ENCODE measurements at regions not wholly inside any gene's neighbourhood (a gene's known extent, or its start where the extent isn't known, plus 50 kb on each side); places are given as distances from the start of the nearest gene placed in this dataset.

- TF ChIP-seq CTCF (IDR thresholded peaks at IDR 0.05), result no peak
- no peak for ATAC-seq (ENCODE audit: low FRiP score)
- no peak for DNase-seq (ENCODE audit: low spot score)
These were observed 59.4 kb upstream of the SVIL start for GRCh38 chr10:29694121-29694520.

- TF ChIP-seq CTCF (IDR thresholded peaks at IDR 0.05), result no peak
- DNase-seq (ENCODE audit: low spot score) (no peak), ATAC-seq (ENCODE audit: low FRiP score) (no peak)
These were observed 57.4 kb upstream of the SVIL start for GRCh38 chr10:29692121-29692539.

GRCh38 chr10:29691564-29692072 is 56.8 kb upstream of the SVIL start:
- no peak for TF ChIP-seq CTCF (IDR thresholded peaks at IDR 0.05)
- DNase-seq (ENCODE audit: low spot score), result no peak
- no peak for ATAC-seq (ENCODE audit: low FRiP score)

GRCh38 chr10:29689001-29689400 is 54.2 kb upstream of the SVIL start:
- ATAC-seq (ENCODE audit: low FRiP score) (no peak), DNase-seq (ENCODE audit: low spot score) (no peak)
- TF ChIP-seq CTCF (IDR thresholded peaks at IDR 0.05), result no peak

- no peak for ATAC-seq (ENCODE audit: low FRiP score)
- DNase-seq (ENCODE audit: low spot score), result no peak
- no peak for TF ChIP-seq CTCF (IDR thresholded peaks at IDR 0.05)
These were observed 53.5 kb upstream of the SVIL start for GRCh38 chr10:29688230-29688661.

- ATAC-seq (ENCODE audit: low FRiP score), result no peak
- no peak for TF ChIP-seq CTCF (IDR thresholded peaks at IDR 0.05)
- DNase-seq (ENCODE audit: low spot score), result no peak
These were observed 52.8 kb upstream of the SVIL start for GRCh38 chr10:29687421-29688164.

- no peak for TF ChIP-seq CTCF (IDR thresholded peaks at IDR 0.05)
- ATAC-seq (ENCODE audit: low FRiP score) (no peak), DNase-seq (ENCODE audit: low spot score) (no peak)
These were observed 50.7 kb upstream of the SVIL start for GRCh38 chr10:29685506-29685905.
